ENCODE measurements at regions not wholly inside any gene's neighbourhood (a gene's known extent, or its start where the extent isn't known, plus 50 kb on each side); places are given as distances from the start of the nearest gene placed in this dataset.

- no peak for TF ChIP-seq CTCF (conservative IDR thresholded peaks at IDR 0.05)
- no peak for TF ChIP-seq ZFX (IDR thresholded peaks at IDR 0.05)
Observed at GRCh38 chr5:20974426-20974825, 986.4 kb upstream of the CDH18 start.
